Neural progenitor cell (in vitro differentiated cells): ENCODE measurements at regions not wholly inside any gene's neighbourhood (a gene's known extent, or its start where the extent isn't known, plus 50 kb on each side); places are given as distances from the start of the nearest gene placed in this dataset.

Experiments
- DNase-seq: peaks from one replicate; pipeline ENCODE4 v3.0.0-alpha.2; 2016; ENCODE audit warnings: low spot score
- H2AFZ ChIP-seq: fragments of 200-600 bp; sonication (generic); replicated peaks from 2 replicates; pipeline ENCODE4 v1.6.1; 2016; ENCODE audit warnings: antibody characterized with exemption
- H3F3A ChIP-seq: fragments of 200-600 bp; sonication (generic); 2 replicates; pipeline ENCODE4 v1.6.1; 2016; ENCODE audit warnings: antibody characterized with exemption, low read depth
- H3K27ac ChIP-seq: fragments of 200-600 bp; sonication (generic); 2 replicates; pipeline ENCODE4 v1.5.1; 2016; ENCODE audit warnings: mild to moderate bottlenecking
- H3K27me3 ChIP-seq: fragments of 200-600 bp; sonication (generic); 2 replicates; pipeline ENCODE4 v1.6.1; 2016; ENCODE audit warnings: mild to moderate bottlenecking, moderate library complexity
- H3K36me3 ChIP-seq: fragments of 200-600 bp; sonication (generic); 2 replicates; pipeline ENCODE4 v1.5.1; 2016
- H3K4me1 ChIP-seq: fragments of 200-600 bp; sonication (generic); 2 replicates; pipeline ENCODE4 v1.6.1; 2016; ENCODE audit warnings: mixed run types
- H3K4me2 ChIP-seq: fragments of 200-600 bp; sonication (generic); 2 replicates; pipeline ENCODE4 v1.6.1; 2016
- H3K4me3 ChIP-seq: fragments of 200-600 bp; sonication (generic); 2 replicates; pipeline ENCODE4 v1.5.1; 2016
- H3K79me2 ChIP-seq: fragments of 200-600 bp; sonication (generic); 2 replicates; pipeline ENCODE4 v1.6.1; 2016; ENCODE audit warnings: low read depth
- H3K9ac ChIP-seq: fragments of 200-600 bp; sonication (generic); 2 replicates; pipeline ENCODE4 v1.6.1; 2016
- H3K9me3 ChIP-seq: fragments of 200-600 bp; sonication (generic); 2 replicates; pipeline ENCODE4 v1.5.1; 2016; ENCODE audit warnings: low read depth
- H4K20me1 ChIP-seq: fragments of 200-600 bp; sonication (generic); 2 replicates; pipeline ENCODE4 v1.6.1; 2016; ENCODE audit warnings: low read depth
- H3K27ac Mint-ChIP-seq: 3 replicates; pipeline ENCODE4 v1.8.0; 2021; ENCODE audit warnings: mixed read lengths
- H3K27me3 Mint-ChIP-seq: 2 replicates; pipeline ENCODE4 v1.8.0; 2022; ENCODE audit warnings: low read depth, mild to moderate bottlenecking, inconsistent platforms, moderate library complexity, mixed read lengths; ENCODE audit not compliant: insufficient read depth
- H3K36me3 Mint-ChIP-seq: 3 replicates; pipeline ENCODE4 v1.8.0; 2021; ENCODE audit warnings: mixed read lengths
- H3K4me1 Mint-ChIP-seq: 3 replicates; pipeline ENCODE4 v1.8.0; 2021; ENCODE audit warnings: mixed read lengths
- H3K4me3 Mint-ChIP-seq: 3 replicates; pipeline ENCODE4 v1.8.0; 2021; ENCODE audit warnings: mild to moderate bottlenecking, moderate library complexity, mixed read lengths
- H3K9me3 Mint-ChIP-seq: 3 replicates; pipeline ENCODE4 v1.8.0; 2020; ENCODE audit warnings: mixed read lengths
- EZH2 ChIP-seq: fragments of 200-600 bp; sonication (generic); IDR thresholded peaks from 2 replicates; pipeline ENCODE4 v1.6.1; 2017; ENCODE audit warnings: antibody characterized with exemption, mild to moderate bottlenecking, moderate library complexity
- EZH2phosphoT487 ChIP-seq: fragments of 200-600 bp; sonication (generic); IDR thresholded peaks from 2 replicates; pipeline ENCODE4 v1.6.1; 2017; ENCODE audit warnings: antibody characterized with exemption
- TF ChIP-seq, protein P1 (sequence below): fragments of 200-600 bp; sonication (generic); IDR thresholded peaks from 2 replicates; pipeline ENCODE4 v1.5.1; 2017; ENCODE audit warnings: antibody characterized with exemption, mild to moderate bottlenecking

DNA sequence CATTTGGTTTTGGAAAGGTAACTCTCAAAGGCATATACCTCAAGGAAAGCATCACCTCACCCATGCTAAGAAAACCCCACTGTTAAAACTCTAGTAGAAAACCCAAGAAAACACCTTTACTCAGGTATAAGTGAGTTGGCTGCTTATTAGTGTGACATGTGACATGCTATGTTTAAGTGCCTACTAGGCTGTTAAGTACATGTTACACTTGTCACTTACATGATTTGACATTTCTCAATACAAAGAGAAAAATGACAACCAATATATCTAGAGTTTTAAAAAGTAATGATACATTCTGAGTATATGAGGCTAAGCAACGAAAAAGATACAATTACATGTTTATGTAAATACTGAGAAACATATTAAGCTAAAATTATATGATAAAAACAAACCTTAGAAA lies 1548.3 kb upstream of the TENM3 start:
- Mint-ChIP-seq H3K36me3 (no peaks in the 10 kb centered on the region), H3K4me3 (no peak overlapping the region), H3K27me3 (peaks cover 6% of the 10 kb centered on the region), H3K27ac (no peak overlapping the region), H3K4me1 (no peaks in the 10 kb centered on the region), H3K9me3 (peaks cover 8% of the 10 kb centered on the region)
- H3F3A ChIP-seq: no peaks in the 10 kb centered on the region
- TF ChIP-seq, protein P1, sequence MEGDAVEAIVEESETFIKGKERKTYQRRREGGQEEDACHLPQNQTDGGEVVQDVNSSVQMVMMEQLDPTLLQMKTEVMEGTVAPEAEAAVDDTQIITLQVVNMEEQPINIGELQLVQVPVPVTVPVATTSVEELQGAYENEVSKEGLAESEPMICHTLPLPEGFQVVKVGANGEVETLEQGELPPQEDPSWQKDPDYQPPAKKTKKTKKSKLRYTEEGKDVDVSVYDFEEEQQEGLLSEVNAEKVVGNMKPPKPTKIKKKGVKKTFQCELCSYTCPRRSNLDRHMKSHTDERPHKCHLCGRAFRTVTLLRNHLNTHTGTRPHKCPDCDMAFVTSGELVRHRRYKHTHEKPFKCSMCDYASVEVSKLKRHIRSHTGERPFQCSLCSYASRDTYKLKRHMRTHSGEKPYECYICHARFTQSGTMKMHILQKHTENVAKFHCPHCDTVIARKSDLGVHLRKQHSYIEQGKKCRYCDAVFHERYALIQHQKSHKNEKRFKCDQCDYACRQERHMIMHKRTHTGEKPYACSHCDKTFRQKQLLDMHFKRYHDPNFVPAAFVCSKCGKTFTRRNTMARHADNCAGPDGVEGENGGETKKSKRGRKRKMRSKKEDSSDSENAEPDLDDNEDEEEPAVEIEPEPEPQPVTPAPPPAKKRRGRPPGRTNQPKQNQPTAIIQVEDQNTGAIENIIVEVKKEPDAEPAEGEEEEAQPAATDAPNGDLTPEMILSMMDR: no peak
- no peak for TF ChIP-seq EZH2
- no peak for TF ChIP-seq EZH2phosphoT487
- no peaks in the 10 kb centered on the region for H3K79me2 ChIP-seq
- H4K20me1 ChIP-seq: no peaks in the 10 kb centered on the region
- no peak for DNase-seq
- no peaks in the 10 kb centered on the region for H3K27me3 ChIP-seq
- H3K4me1 ChIP-seq: no peaks in the 10 kb centered on the region
- H3K4me2 ChIP-seq: no peak overlapping the region
- no peak overlapping the region for H3K4me3 ChIP-seq
- no peak overlapping the region for H2AFZ ChIP-seq
- H3K9me3 ChIP-seq: no peaks in the 10 kb centered on the region
- no peak overlapping the region for H3K27ac ChIP-seq
- no peak overlapping the region for H3K9ac ChIP-seq
- no peaks in the 10 kb centered on the region for H3K36me3 ChIP-seq

DNA sequence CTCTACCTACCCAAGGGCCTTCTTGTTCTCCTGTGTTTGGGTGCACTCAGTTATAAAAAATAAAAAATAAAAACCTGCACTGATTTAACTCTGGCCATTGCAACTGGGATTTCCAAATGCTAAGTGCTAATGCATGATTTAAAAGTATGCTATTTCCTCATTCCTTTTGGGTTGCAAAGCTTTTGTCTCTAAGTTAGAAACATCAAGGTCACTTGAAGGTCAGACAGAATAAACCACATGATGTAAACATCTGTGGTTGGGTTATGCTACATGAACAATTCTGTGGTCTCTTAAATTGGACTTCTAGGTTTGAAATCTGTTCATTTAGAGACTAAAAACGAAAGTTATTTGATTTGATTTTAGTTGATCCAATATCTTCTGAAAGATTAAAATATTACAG lies 1547.4 kb upstream of the TENM3 start:
- peaks cover 8% of the 10 kb centered on the region for H3K9me3 Mint-ChIP-seq
- no peaks in the 10 kb centered on the region for H3K4me1 Mint-ChIP-seq
- H3K9ac ChIP-seq: no peak overlapping the region
- no peak overlapping the region for H3K4me2 ChIP-seq
- no peaks in the 10 kb centered on the region for H3K79me2 ChIP-seq
- H3K27ac ChIP-seq: no peak overlapping the region
- H3K36me3 ChIP-seq: no peaks in the 10 kb centered on the region
- no peaks in the 10 kb centered on the region for H3K4me1 ChIP-seq
- no peak overlapping the region for H2AFZ ChIP-seq
- H3K27me3 ChIP-seq: no peaks in the 10 kb centered on the region
- DNase-seq: no peak
- H3K36me3 Mint-ChIP-seq: no peaks in the 10 kb centered on the region
- no peak overlapping the region for H3K4me3 Mint-ChIP-seq
- no peak for TF ChIP-seq EZH2
- TF ChIP-seq EZH2phosphoT487: no peak
- TF ChIP-seq, protein P1: no peak
- peaks cover 6% of the 10 kb centered on the region for H3K27me3 Mint-ChIP-seq
- H4K20me1 ChIP-seq: no peaks in the 10 kb centered on the region
- no peaks in the 10 kb centered on the region for H3F3A ChIP-seq
- no peaks in the 10 kb centered on the region for H3K9me3 ChIP-seq
- no peak overlapping the region for H3K27ac Mint-ChIP-seq
- H3K4me3 ChIP-seq: no peak overlapping the region

DNA sequence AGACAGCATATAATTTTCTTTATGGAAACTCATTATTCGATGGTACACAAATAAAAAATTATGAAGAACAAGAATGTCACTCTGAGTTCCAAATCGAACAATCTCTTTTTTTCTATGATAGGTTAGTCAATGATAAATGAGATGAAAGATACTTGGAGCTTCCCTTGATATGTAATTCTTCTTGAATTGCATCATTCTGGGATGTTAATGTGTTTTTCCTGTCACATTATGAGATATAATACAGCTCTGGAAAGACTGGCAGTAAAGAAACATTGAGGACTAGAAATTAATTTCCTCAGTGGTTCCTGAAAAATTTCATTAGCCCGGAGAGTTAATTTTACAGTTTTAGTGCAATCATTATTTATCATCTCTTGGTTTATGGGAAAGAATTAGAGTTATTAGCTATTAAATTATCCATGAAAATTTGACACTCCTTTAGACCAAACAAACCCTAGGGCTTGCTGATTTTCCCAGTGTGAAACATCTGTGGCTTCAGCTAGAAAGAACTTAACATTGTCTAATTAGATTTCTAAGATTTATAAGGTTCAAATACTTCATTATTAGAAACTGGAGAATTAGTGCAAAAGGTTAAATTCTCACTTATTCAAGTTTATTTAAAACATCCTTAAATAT lies 1546.6 kb upstream of the TENM3 start:
- Histone ChIP-seq H3K27me3 (no peaks in the 10 kb centered on the region), H3K9me3 (no peaks in the 10 kb centered on the region), H3K9ac (no peak overlapping the region), H2AFZ (no peak overlapping the region), H3K36me3 (no peaks in the 10 kb centered on the region), H3K27ac (no peak overlapping the region), H3K4me3 (no peak overlapping the region), H3K79me2 (no peaks in the 10 kb centered on the region), H3F3A (no peaks in the 10 kb centered on the region), H4K20me1 (no peaks in the 10 kb centered on the region), H3K4me1 (no peaks in the 10 kb centered on the region), H3K4me2 (no peak overlapping the region)
- TF ChIP-seq, protein P1: no peak
- TF ChIP-seq EZH2 (no peak), EZH2phosphoT487 (no peak)
- Mint-ChIP-seq H3K4me1 (no peaks in the 10 kb centered on the region), H3K36me3 (no peaks in the 10 kb centered on the region), H3K4me3 (no peak overlapping the region), H3K27me3 (peaks cover 6% of the 10 kb centered on the region), H3K9me3 (peaks cover 8% of the 10 kb centered on the region), H3K27ac (no peak overlapping the region)
- DNase-seq: no peak
